ENCODE measurements at regions not wholly inside any gene's neighbourhood (a gene's known extent, or its start where the extent isn't known, plus 50 kb on each side); places are given as distances from the start of the nearest gene placed in this dataset.
A peak's percentile ranks its signal among the peaks of the same experiment; 100 is the strongest.

DNA sequence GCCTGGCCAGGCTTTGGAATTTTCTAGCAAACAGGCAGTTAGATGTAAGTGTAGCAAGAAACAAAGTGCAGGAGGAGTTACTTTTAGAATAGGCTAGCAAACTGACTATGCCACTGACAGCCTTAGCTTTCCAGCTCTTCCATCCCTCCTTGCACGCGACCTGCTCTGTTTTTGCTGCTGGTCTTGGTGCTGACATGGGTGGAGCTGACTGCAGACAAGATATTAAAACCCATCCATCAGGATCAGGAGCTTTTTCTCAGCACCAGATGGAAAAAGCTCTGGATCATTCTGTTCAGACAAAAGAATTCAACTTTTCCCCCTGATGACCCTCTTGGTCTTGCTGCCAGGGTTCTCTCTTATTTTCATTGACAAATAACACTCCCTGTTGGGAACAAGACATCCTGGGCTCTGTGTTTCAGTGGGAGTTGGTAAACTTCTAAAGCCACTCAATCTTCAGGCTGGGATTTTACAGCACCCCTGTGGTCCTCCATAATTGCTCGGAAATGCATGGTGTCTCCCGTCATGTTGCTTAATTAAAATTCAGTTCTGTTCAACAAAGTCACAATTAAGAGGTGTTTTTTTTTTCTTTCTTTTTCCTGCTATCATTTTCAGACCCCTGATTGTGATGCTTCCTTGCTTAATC, 240.0 kb upstream of the LARGE1 start:
- Mint-ChIP-seq H3K4me1 (peaks cover 39% of the 10 kb centered on the region), H3K27ac (no peak overlapping the region), H3K4me3 (no peak overlapping the region), H3K36me3 (no peaks in the 10 kb centered on the region), H3K27me3 (ENCODE audit: insufficient read depth, low read depth) (peaks cover 18% of the 10 kb centered on the region), H3K9me3 (no peaks in the 10 kb centered on the region)
- no peak overlapping the region for H2AFZ ChIP-seq (replicated peaks)
- H3K4me3 ChIP-seq, result peak overlapping the region; percentile 16
- H3K4me1 ChIP-seq, result peaks cover 34% of the 10 kb centered on the region
- H3K79me2 ChIP-seq (ENCODE audit: low read depth), result no peaks in the 10 kb centered on the region
- H3K36me3 ChIP-seq, result no peaks in the 10 kb centered on the region
- peak overlapping the region; percentile 70 for H3K4me2 ChIP-seq
- peaks cover 11% of the 10 kb centered on the region for H3K27me3 ChIP-seq
- no peaks in the 10 kb centered on the region for H3K9me3 ChIP-seq (ENCODE audit: low read depth)
- peak; percentile 62 for DNase-seq (ENCODE audit: low spot score)
- peaks cover 29% of the 10 kb centered on the region for H3F3A ChIP-seq (ENCODE audit: low read depth)
- TF ChIP-seq EZH2 (IDR thresholded peaks at IDR 0.05), result no peak
- TF ChIP-seq EZH2phosphoT487 (IDR thresholded peaks at IDR 0.05), result no peak
- TF ChIP-seq, protein P1, sequence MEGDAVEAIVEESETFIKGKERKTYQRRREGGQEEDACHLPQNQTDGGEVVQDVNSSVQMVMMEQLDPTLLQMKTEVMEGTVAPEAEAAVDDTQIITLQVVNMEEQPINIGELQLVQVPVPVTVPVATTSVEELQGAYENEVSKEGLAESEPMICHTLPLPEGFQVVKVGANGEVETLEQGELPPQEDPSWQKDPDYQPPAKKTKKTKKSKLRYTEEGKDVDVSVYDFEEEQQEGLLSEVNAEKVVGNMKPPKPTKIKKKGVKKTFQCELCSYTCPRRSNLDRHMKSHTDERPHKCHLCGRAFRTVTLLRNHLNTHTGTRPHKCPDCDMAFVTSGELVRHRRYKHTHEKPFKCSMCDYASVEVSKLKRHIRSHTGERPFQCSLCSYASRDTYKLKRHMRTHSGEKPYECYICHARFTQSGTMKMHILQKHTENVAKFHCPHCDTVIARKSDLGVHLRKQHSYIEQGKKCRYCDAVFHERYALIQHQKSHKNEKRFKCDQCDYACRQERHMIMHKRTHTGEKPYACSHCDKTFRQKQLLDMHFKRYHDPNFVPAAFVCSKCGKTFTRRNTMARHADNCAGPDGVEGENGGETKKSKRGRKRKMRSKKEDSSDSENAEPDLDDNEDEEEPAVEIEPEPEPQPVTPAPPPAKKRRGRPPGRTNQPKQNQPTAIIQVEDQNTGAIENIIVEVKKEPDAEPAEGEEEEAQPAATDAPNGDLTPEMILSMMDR (IDR thresholded peaks at IDR 0.05), result no peak
- peaks cover 9% of the 10 kb centered on the region for H4K20me1 ChIP-seq (ENCODE audit: low read depth)
- peak overlapping the region; percentile 85 for H3K27ac ChIP-seq
- no peak overlapping the region for H3K9ac ChIP-seq

GRCh38 chr22:34161431-34162123, 241.3 kb upstream of the LARGE1 start:
- Histone ChIP-seq H3K9me3 (ENCODE audit: low read depth) (no peaks in the 10 kb centered on the region), H3K27ac (peak overlapping the region; percentile 85), H3K4me3 (peak overlapping the region; percentile 16), H3F3A (ENCODE audit: low read depth) (peaks cover 29% of the 10 kb centered on the region), H2AFZ (replicated peaks) (no peak overlapping the region), H3K36me3 (no peaks in the 10 kb centered on the region), H3K4me2 (peak overlapping the region; percentile 70), H3K27me3 (peaks cover 13% of the 10 kb centered on the region), H3K79me2 (ENCODE audit: low read depth) (no peaks in the 10 kb centered on the region), H3K9ac (no peak overlapping the region), H3K4me1 (peaks cover 34% of the 10 kb centered on the region), H4K20me1 (ENCODE audit: low read depth) (peaks cover 9% of the 10 kb centered on the region)
- Mint-ChIP-seq H3K27me3 (ENCODE audit: insufficient read depth, low read depth) (peaks cover 18% of the 10 kb centered on the region), H3K4me3 (no peak overlapping the region), H3K9me3 (no peaks in the 10 kb centered on the region), H3K4me1 (peaks cover 41% of the 10 kb centered on the region), H3K36me3 (no peaks in the 10 kb centered on the region), H3K27ac (peak overlapping the region; percentile 18)
- TF ChIP-seq, protein P1 (IDR thresholded peaks at IDR 0.05), result no peak
- TF ChIP-seq EZH2 (IDR thresholded peaks at IDR 0.05) (no peak), EZH2phosphoT487 (IDR thresholded peaks at IDR 0.05) (no peak)
- peak; percentile 49 for DNase-seq (ENCODE audit: low spot score)

DNA sequence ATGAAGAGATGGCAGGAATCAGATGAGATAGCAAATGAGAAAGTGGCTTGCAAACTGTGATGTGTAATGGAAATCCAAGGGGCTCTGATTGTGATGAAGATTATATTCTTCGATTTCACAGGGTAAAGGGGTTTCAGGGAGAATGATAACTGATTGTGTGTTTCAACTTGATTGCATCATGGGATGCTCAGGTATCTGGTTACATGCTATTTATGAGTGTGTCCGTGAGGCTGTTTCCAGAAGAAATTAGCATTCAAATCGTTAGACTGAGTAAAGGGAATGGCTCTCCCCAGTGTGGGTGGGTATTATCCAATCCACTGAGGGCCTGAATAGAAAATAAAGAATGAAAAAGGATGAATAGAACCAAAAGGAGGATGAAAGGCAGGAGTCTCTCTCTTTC, 278.7 kb upstream of the LARGE1 start:
- peaks cover 9% of the 10 kb centered on the region for H3K27me3 ChIP-seq
- no peak overlapping the region for H3K27ac Mint-ChIP-seq
- H3K4me2 ChIP-seq, result no peak overlapping the region
- H3K9me3 ChIP-seq (ENCODE audit: low read depth), result no peaks in the 10 kb centered on the region
- peaks cover 12% of the 10 kb centered on the region for H3K4me1 ChIP-seq
- TF ChIP-seq, protein P1 (IDR thresholded peaks at IDR 0.05), result no peak
- TF ChIP-seq EZH2 (IDR thresholded peaks at IDR 0.05) (no peak), EZH2phosphoT487 (IDR thresholded peaks at IDR 0.05) (no peak)
- H3K79me2 ChIP-seq (ENCODE audit: low read depth), result no peaks in the 10 kb centered on the region
- no peak overlapping the region for H2AFZ ChIP-seq (replicated peaks)
- DNase-seq (ENCODE audit: low spot score), result no peak
- H3K27me3 Mint-ChIP-seq (ENCODE audit: insufficient read depth, low read depth), result no peaks in the 10 kb centered on the region
- H3K9me3 Mint-ChIP-seq, result no peaks in the 10 kb centered on the region
- H3K9ac ChIP-seq, result no peak overlapping the region
- H3K4me1 Mint-ChIP-seq, result peaks cover 14% of the 10 kb centered on the region
- no peaks in the 10 kb centered on the region for H3F3A ChIP-seq (ENCODE audit: low read depth)
- H3K27ac ChIP-seq, result no peak overlapping the region
- H4K20me1 ChIP-seq (ENCODE audit: low read depth), result no peaks in the 10 kb centered on the region
- H3K36me3 ChIP-seq, result no peaks in the 10 kb centered on the region
- no peaks in the 10 kb centered on the region for H3K36me3 Mint-ChIP-seq
- H3K4me3 ChIP-seq, result no peak overlapping the region
- no peak overlapping the region for H3K4me3 Mint-ChIP-seq
